Skeletal muscle satellite cell (primary cell): ENCODE measurements at regions not wholly inside any gene's neighbourhood (a gene's known extent, or its start where the extent isn't known, plus 50 kb on each side); places are given as distances from the start of the nearest gene placed in this dataset.
"Not testable (repeated sequence)": the region's sequence is repeated elsewhere in the genome, so short reads cannot be mapped to it uniquely, and the experiment has no call there.

ENCODE experiments used
- H3K27me3 ChIP-seq: 2 replicates; pipeline ENCODE4 v1.7.0; 2013; ENCODE audit warnings: low read length; ENCODE audit not compliant: control insufficient read depth, insufficient read depth
- H3K36me3 ChIP-seq: 2 replicates; pipeline ENCODE4 v1.7.0; 2013; ENCODE audit warnings: mild to moderate bottlenecking, control low read depth, low read length; ENCODE audit not compliant: insufficient read depth
- H3K4me1 ChIP-seq: 2 replicates; pipeline ENCODE4 v1.7.0; 2013; ENCODE audit warnings: low read length; ENCODE audit not compliant: control insufficient read depth, insufficient read depth
- H3K4me2 ChIP-seq: 2 replicates; pipeline ENCODE4 v1.7.0; 2013; ENCODE audit warnings: mild to moderate bottlenecking, low read length
- H3K4me3 ChIP-seq: 2 replicates; pipeline ENCODE4 v1.7.0; 2013; ENCODE audit warnings: low read length
- H3K9ac ChIP-seq: 2 replicates; pipeline ENCODE4 v1.7.0; 2013; ENCODE audit warnings: mild to moderate bottlenecking, low read depth, low read length, moderate library complexity
- H3K9me3 ChIP-seq: replicated peaks from 2 replicates; pipeline ENCODE4 v1.7.0; 2013; ENCODE audit warnings: mild to moderate bottlenecking, control low read depth, low read length

GRCh38 chr7:81272176-81272575 is 353.3 kb upstream of the SEMA3C start:
- Histone ChIP-seq H3K4me3 (no peak overlapping the region), H3K9ac (no peak overlapping the region), H3K4me1 (no peaks in the 10 kb centered on the region), H3K9me3 (no peaks in the 10 kb centered on the region), H3K4me2 (no peak overlapping the region), H3K36me3 (no peaks in the 10 kb centered on the region), H3K27me3 (no peaks in the 10 kb centered on the region)

- Histone ChIP-seq H3K4me1 (no peaks in the 10 kb centered on the region), H3K9ac (no peak overlapping the region), H3K36me3 (no peaks in the 10 kb centered on the region), H3K4me3 (no peak overlapping the region), H3K4me2 (no peak overlapping the region), H3K27me3 (no peaks in the 10 kb centered on the region), H3K9me3 (no peaks in the 10 kb centered on the region)
Observed at GRCh38 chr7:81268551-81268950, 349.7 kb upstream of the SEMA3C start.

GRCh38 chr7:81267508-81267907 is 348.7 kb upstream of the SEMA3C start:
- no peaks in the 10 kb centered on the region for H3K36me3 ChIP-seq
- no peak overlapping the region for H3K4me3 ChIP-seq
- H3K9me3 ChIP-seq: no peaks in the 10 kb centered on the region
- no peaks in the 10 kb centered on the region for H3K4me1 ChIP-seq
- no peak overlapping the region for H3K9ac ChIP-seq
- H3K27me3 ChIP-seq: no peaks in the 10 kb centered on the region
- no peak overlapping the region for H3K4me2 ChIP-seq

- Histone ChIP-seq H3K4me1 (no peaks in the 10 kb centered on the region), H3K36me3 (no peaks in the 10 kb centered on the region), H3K9ac (no peak overlapping the region), H3K4me2 (no peak overlapping the region), H3K27me3 (no peaks in the 10 kb centered on the region), H3K9me3 (no peaks in the 10 kb centered on the region), H3K4me3 (no peak overlapping the region)
Observed at GRCh38 chr7:81264116-81264515, 345.3 kb upstream of the SEMA3C start.

- H3K4me1 ChIP-seq: no peaks in the 10 kb centered on the region
- H3K4me2 ChIP-seq: no peak overlapping the region
- no peak overlapping the region for H3K4me3 ChIP-seq
- no peaks in the 10 kb centered on the region for H3K27me3 ChIP-seq
- H3K9ac ChIP-seq: no peak overlapping the region
- H3K9me3 ChIP-seq: no peaks in the 10 kb centered on the region
- no peaks in the 10 kb centered on the region for H3K36me3 ChIP-seq
Observed at GRCh38 chr7:81260152-81260551, 341.3 kb upstream of the SEMA3C start.

GRCh38 chr7:81256991-81257390 is 338.1 kb upstream of the SEMA3C start:
- H3K4me3 ChIP-seq: no peak overlapping the region
- no peaks in the 10 kb centered on the region for H3K9me3 ChIP-seq
- no peaks in the 10 kb centered on the region for H3K36me3 ChIP-seq
- H3K27me3 ChIP-seq: no peaks in the 10 kb centered on the region
- no peaks in the 10 kb centered on the region for H3K4me1 ChIP-seq
- H3K4me2 ChIP-seq: no peak overlapping the region
- no peak overlapping the region for H3K9ac ChIP-seq

GRCh38 chr7:81248420-81248819 is 329.6 kb upstream of the SEMA3C start:
- Histone ChIP-seq H3K4me3 (no peak overlapping the region), H3K4me1 (no peaks in the 10 kb centered on the region), H3K36me3 (no peaks in the 10 kb centered on the region), H3K9me3 (no peaks in the 10 kb centered on the region), H3K27me3 (no peaks in the 10 kb centered on the region), H3K4me2 (no peak overlapping the region), H3K9ac (no peak overlapping the region)

GRCh38 chr7:81247364-81247763 is 328.5 kb upstream of the SEMA3C start:
- H3K36me3 ChIP-seq, H3K4me1 ChIP-seq, H3K9ac ChIP-seq, H3K27me3 ChIP-seq, H3K9me3 ChIP-seq, H3K4me3 ChIP-seq, H3K4me2 ChIP-seq: not testable (repeated sequence)

- Histone ChIP-seq H3K4me3 (no peak overlapping the region), H3K9me3 (no peaks in the 10 kb centered on the region), H3K27me3 (no peaks in the 10 kb centered on the region), H3K4me2 (no peak overlapping the region), H3K9ac (no peak overlapping the region), H3K4me1 (no peaks in the 10 kb centered on the region), H3K36me3 (no peaks in the 10 kb centered on the region)
Observed at GRCh38 chr7:81245353-81245752, 326.5 kb upstream of the SEMA3C start.

- Histone ChIP-seq H3K9me3 (no peaks in the 10 kb centered on the region), H3K36me3 (no peaks in the 10 kb centered on the region), H3K27me3 (no peaks in the 10 kb centered on the region), H3K4me3 (no peak overlapping the region), H3K4me2 (no peak overlapping the region), H3K4me1 (no peaks in the 10 kb centered on the region), H3K9ac (no peak overlapping the region)
Observed at GRCh38 chr7:81244224-81244623, 325.4 kb upstream of the SEMA3C start.

- H3K4me3 ChIP-seq: no peak overlapping the region
- H3K36me3 ChIP-seq: no peaks in the 10 kb centered on the region
- H3K27me3 ChIP-seq: no peaks in the 10 kb centered on the region
- H3K9ac ChIP-seq: no peak overlapping the region
- H3K4me1 ChIP-seq: peaks cover 16% of the 10 kb centered on the region
- no peaks in the 10 kb centered on the region for H3K9me3 ChIP-seq
- no peak overlapping the region for H3K4me2 ChIP-seq
Observed at GRCh38 chr7:81236560-81236959, 317.7 kb upstream of the SEMA3C start.

- Histone ChIP-seq H3K36me3 (no peaks in the 10 kb centered on the region), H3K27me3 (no peaks in the 10 kb centered on the region), H3K4me2 (no peak overlapping the region), H3K4me1 (peaks cover 16% of the 10 kb centered on the region), H3K9me3 (no peaks in the 10 kb centered on the region), H3K4me3 (no peak overlapping the region), H3K9ac (no peak overlapping the region)
Observed at GRCh38 chr7:81235997-81236396, 317.1 kb upstream of the SEMA3C start.
